ENCODE measurements at regions not wholly inside any gene's neighbourhood (a gene's known extent, or its start where the extent isn't known, plus 50 kb on each side); places are given as distances from the start of the nearest gene placed in this dataset.

DNA sequence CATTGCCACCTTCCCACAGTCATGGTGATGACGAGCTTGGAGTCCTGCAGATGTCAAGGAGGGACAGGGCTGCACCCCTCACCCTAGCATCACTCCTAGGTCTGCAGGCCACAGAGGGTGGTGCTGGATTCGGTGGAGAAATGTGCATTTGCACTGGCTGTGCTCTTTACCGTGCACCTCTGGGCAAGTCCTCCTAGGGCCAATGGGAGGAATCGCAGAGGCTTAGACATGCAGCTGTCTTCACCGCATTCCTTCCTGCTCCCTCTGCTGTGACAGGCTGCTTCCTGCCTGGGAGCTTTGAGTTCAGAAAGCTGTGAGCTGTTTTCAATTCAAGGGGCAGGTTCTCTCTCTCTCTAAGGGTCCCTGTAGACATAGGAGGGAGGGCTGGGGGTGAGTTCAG is 85.1 kb downstream of the EDN3 start:
- WGBS, 2 experiments (ENCODE audit: low coverage in 1 of 2, low lambda C conversion rate in 2 of 2, missing lambda C conversion rate in 2 of 2), result 28 to 43% methylated on average over 5 of the region's 5 CpGs
- H3F3A ChIP-seq (ENCODE audit: insufficient read depth), result no peaks in the 10 kb centered on the region
- H3K4me2 ChIP-seq (ENCODE audit: unreplicated experiment), result no peak overlapping the region
- no peaks in the 10 kb centered on the region for H3K36me3 ChIP-seq (ENCODE audit: low read depth)
- DNase-seq, result no peak
- TF ChIP-seq EZH2phosphoT487 (IDR thresholded peaks at IDR 0.05; ENCODE audit: insufficient read depth, low read depth) (no peak), EZH2 (IDR thresholded peaks at IDR 0.05; ENCODE audit: insufficient read depth, poor library complexity, severe bottlenecking) (no peak)
- no peak overlapping the region for H2AFZ ChIP-seq
- no peaks in the 10 kb centered on the region for H4K20me1 ChIP-seq (ENCODE audit: insufficient read depth)
- H3K9me2 ChIP-seq (ENCODE audit: insufficient read depth), result no peaks in the 10 kb centered on the region
- in situ Hi-C loops (cut with MboI), result no loop called here
- H3K4me3 ChIP-seq, result no peak overlapping the region
- no peaks in the 10 kb centered on the region for H3K9me3 ChIP-seq (ENCODE audit: low read depth)
- no peak overlapping the region for H3K9ac ChIP-seq
- no peak overlapping the region for H3K27ac ChIP-seq
- no peaks in the 10 kb centered on the region for H3K79me2 ChIP-seq (ENCODE audit: insufficient read depth)
- H3K27me3 ChIP-seq (replicated peaks; ENCODE audit: insufficient read depth), result no peaks in the 10 kb centered on the region
- no peaks in the 10 kb centered on the region for H3K4me1 ChIP-seq (ENCODE audit: insufficient read depth)

DNA sequence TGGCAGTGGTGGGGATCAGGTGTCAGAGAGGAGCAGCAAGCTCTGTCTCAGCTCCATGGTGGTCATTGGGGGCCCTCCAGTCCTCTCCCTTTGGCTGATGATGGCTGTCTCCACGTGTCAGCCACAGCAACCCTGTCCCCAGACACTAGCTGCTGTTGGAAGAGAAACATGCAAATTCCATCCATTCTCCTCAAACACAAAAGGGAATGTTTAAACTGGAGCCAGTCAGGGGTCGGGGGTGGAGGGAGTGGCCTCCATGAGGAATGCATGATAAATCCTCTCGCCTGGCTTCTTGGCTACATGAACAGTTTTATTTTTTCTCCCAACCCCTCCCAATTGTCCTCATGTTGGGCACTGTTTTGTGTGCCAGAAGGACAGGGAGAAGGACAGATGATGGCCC is 86.4 kb downstream of the EDN3 start:
- H3K9me2 ChIP-seq (ENCODE audit: insufficient read depth), result no peaks in the 10 kb centered on the region
- H3K79me2 ChIP-seq (ENCODE audit: insufficient read depth), result no peaks in the 10 kb centered on the region
- no peak overlapping the region for H3K4me3 ChIP-seq
- in situ Hi-C loops (cut with MboI), result no loop called here
- no peaks in the 10 kb centered on the region for H4K20me1 ChIP-seq (ENCODE audit: insufficient read depth)
- H3K27ac ChIP-seq, result no peak overlapping the region
- no peak for DNase-seq
- H3F3A ChIP-seq (ENCODE audit: insufficient read depth), result no peaks in the 10 kb centered on the region
- H3K9ac ChIP-seq, result no peak overlapping the region
- no peaks in the 10 kb centered on the region for H3K27me3 ChIP-seq (replicated peaks; ENCODE audit: insufficient read depth)
- H2AFZ ChIP-seq, result no peak overlapping the region
- H3K4me1 ChIP-seq (ENCODE audit: insufficient read depth), result no peaks in the 10 kb centered on the region
- no peaks in the 10 kb centered on the region for H3K36me3 ChIP-seq (ENCODE audit: low read depth)
- no peak overlapping the region for H3K4me2 ChIP-seq (ENCODE audit: unreplicated experiment)
- 0 to 3% methylated on average over 3 of the region's 3 CpGs for WGBS, 2 experiments (ENCODE audit: low coverage in 1 of 2, low lambda C conversion rate in 2 of 2, missing lambda C conversion rate in 2 of 2)
- no peaks in the 10 kb centered on the region for H3K9me3 ChIP-seq (ENCODE audit: low read depth)
- TF ChIP-seq EZH2 (IDR thresholded peaks at IDR 0.05; ENCODE audit: insufficient read depth, poor library complexity, severe bottlenecking) (no peak), EZH2phosphoT487 (IDR thresholded peaks at IDR 0.05; ENCODE audit: insufficient read depth, low read depth) (no peak)

DNA sequence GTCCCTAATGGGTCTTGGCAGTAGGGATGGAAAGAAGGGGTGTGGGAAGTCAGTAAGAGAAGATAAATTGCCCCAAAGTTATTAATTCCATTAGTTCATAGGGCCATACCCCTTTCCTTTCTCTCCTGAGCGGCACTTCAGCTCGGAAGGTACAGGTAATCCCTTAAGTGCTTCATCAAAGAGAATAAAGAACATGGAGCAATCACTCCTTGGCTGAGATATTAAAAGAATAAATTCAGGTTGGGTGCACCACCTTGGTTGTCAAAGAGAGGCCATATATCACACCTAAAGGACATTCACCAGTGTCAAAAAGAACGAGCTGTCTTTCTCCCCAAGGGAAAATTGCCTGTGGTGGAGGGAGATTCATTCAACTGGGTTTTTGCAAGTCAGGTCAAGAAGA is 87.5 kb downstream of the EDN3 start:
- no peaks in the 10 kb centered on the region for H3F3A ChIP-seq (ENCODE audit: insufficient read depth)

DNA sequence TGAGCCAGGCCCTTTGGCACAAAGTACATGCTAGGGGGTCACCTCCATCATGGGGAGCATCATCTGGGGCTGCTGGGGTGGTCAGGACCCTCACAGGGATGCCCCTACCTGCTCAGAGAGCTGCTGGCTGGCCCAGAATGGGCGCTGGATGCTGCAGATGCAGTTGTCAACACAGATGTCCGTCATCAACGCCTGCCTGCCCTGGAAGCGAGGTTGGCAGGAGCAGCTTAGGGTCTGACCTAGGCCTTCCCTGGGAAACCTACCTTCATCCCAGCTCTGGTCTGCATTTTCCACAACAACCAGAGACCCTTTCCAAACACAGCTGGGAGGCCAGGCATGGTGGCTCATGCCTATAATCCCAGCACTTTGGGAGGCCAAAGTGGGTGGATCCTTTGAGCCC is 88.0 kb downstream of the EDN3 start:
- Histone ChIP-seq H4K20me1 (ENCODE audit: insufficient read depth) (no peaks in the 10 kb centered on the region), H3K79me2 (ENCODE audit: insufficient read depth) (no peaks in the 10 kb centered on the region), H3F3A (ENCODE audit: insufficient read depth) (no peaks in the 10 kb centered on the region), H3K9ac (no peak overlapping the region), H3K4me3 (no peak overlapping the region), H3K36me3 (ENCODE audit: low read depth) (no peaks in the 10 kb centered on the region), H3K4me1 (ENCODE audit: insufficient read depth) (no peaks in the 10 kb centered on the region), H3K27ac (no peak overlapping the region), H3K9me3 (ENCODE audit: low read depth) (no peaks in the 10 kb centered on the region), H3K27me3 (replicated peaks; ENCODE audit: insufficient read depth) (no peaks in the 10 kb centered on the region), H2AFZ (no peak overlapping the region), H3K4me2 (ENCODE audit: unreplicated experiment) (no peak overlapping the region), H3K9me2 (ENCODE audit: insufficient read depth) (no peaks in the 10 kb centered on the region)
- 24 to 41% methylated on average over 4 of the region's 4 CpGs for WGBS, 2 experiments (ENCODE audit: low coverage in 1 of 2, low lambda C conversion rate in 2 of 2, missing lambda C conversion rate in 2 of 2)
- TF ChIP-seq EZH2 (IDR thresholded peaks at IDR 0.05; ENCODE audit: insufficient read depth, poor library complexity, severe bottlenecking), result no peak
- no peak for TF ChIP-seq EZH2phosphoT487 (IDR thresholded peaks at IDR 0.05; ENCODE audit: insufficient read depth, low read depth)
- no peak for DNase-seq
- in situ Hi-C loops (cut with MboI), result no loop called here

More for the DNA sequence above, 87.5 kb downstream of the EDN3 start:
- Histone ChIP-seq H3K4me1 (ENCODE audit: insufficient read depth) (no peaks in the 10 kb centered on the region), H3K27me3 (replicated peaks; ENCODE audit: insufficient read depth) (no peaks in the 10 kb centered on the region), H3K4me2 (ENCODE audit: unreplicated experiment) (no peak overlapping the region), H2AFZ (no peak overlapping the region), H3K36me3 (ENCODE audit: low read depth) (no peaks in the 10 kb centered on the region), H3K4me3 (no peak overlapping the region), H3K79me2 (ENCODE audit: insufficient read depth) (no peaks in the 10 kb centered on the region), H3K9me3 (ENCODE audit: low read depth) (no peaks in the 10 kb centered on the region), H3K27ac (no peak overlapping the region), H4K20me1 (ENCODE audit: insufficient read depth) (no peaks in the 10 kb centered on the region), H3K9ac (no peak overlapping the region), H3K9me2 (ENCODE audit: insufficient read depth) (no peaks in the 10 kb centered on the region)
- in situ Hi-C loops (cut with MboI), result no loop called here
- TF ChIP-seq EZH2phosphoT487 (IDR thresholded peaks at IDR 0.05; ENCODE audit: insufficient read depth, low read depth) (no peak), EZH2 (IDR thresholded peaks at IDR 0.05; ENCODE audit: insufficient read depth, poor library complexity, severe bottlenecking) (no peak)
- 28 to 29% methylated on average over 3 of the region's 3 CpGs for WGBS, 2 experiments (ENCODE audit: low coverage in 1 of 2, low lambda C conversion rate in 2 of 2, missing lambda C conversion rate in 2 of 2)
- DNase-seq, result no peak

DNA sequence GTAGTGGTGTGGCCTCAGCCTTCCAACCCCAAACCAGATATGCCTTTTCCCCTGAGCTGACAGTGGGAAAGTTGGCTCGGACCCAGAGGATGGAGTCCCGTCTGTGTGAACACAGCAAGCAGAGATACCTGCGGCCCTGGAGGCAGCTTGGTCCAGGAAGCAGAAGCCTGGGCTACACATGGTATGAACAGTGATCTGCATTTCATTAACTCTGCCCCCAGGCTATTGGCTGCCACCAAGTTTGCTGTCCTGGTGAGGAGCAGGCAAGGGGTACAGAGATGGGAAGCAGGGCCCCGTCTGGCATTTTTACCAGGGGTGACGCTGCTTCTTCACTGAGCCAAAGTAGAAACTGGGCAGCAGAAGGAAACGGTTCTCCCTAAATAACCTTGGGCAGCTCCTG is 90.0 kb downstream of the EDN3 start:
- Histone ChIP-seq H3K4me2 (ENCODE audit: unreplicated experiment) (no peak overlapping the region), H3K27me3 (replicated peaks; ENCODE audit: insufficient read depth) (no peaks in the 10 kb centered on the region), H3K9ac (no peak overlapping the region), H2AFZ (no peak overlapping the region), H3K4me3 (no peak overlapping the region), H3K36me3 (ENCODE audit: low read depth) (no peaks in the 10 kb centered on the region), H3K79me2 (ENCODE audit: insufficient read depth) (no peaks in the 10 kb centered on the region), H3K27ac (no peak overlapping the region), H3K4me1 (ENCODE audit: insufficient read depth) (no peaks in the 10 kb centered on the region), H3K9me2 (ENCODE audit: insufficient read depth) (no peaks in the 10 kb centered on the region), H3F3A (ENCODE audit: insufficient read depth) (no peaks in the 10 kb centered on the region), H4K20me1 (ENCODE audit: insufficient read depth) (no peaks in the 10 kb centered on the region), H3K9me3 (ENCODE audit: low read depth) (no peaks in the 10 kb centered on the region)
- TF ChIP-seq EZH2 (IDR thresholded peaks at IDR 0.05; ENCODE audit: insufficient read depth, poor library complexity, severe bottlenecking) (no peak), EZH2phosphoT487 (IDR thresholded peaks at IDR 0.05; ENCODE audit: insufficient read depth, low read depth) (no peak)
- no peak for DNase-seq
- 4 to 14% methylated on average over 6 of the region's 6 CpGs for WGBS, 2 experiments (ENCODE audit: low coverage in 1 of 2, low lambda C conversion rate in 2 of 2, missing lambda C conversion rate in 2 of 2)
- in situ Hi-C loops (cut with MboI), result no loop called here
